ENCODE measurements at regions not wholly inside any gene's neighbourhood (a gene's known extent, or its start where the extent isn't known, plus 50 kb on each side); places are given as distances from the start of the nearest gene placed in this dataset.

GRCh38 chr12:73445658-73446324 lies 1091.8 kb upstream of the ATXN7L3B start:
- peaks cover 5% of the 10 kb centered on the region for H3K4me1 Mint-ChIP-seq
- no peak overlapping the region for H3K27ac Mint-ChIP-seq
- no peak overlapping the region for H3K4me3 Mint-ChIP-seq
- no peak for DNase-seq
- peaks cover 6% of the 10 kb centered on the region for H3K9me3 Mint-ChIP-seq
- H3K27me3 Mint-ChIP-seq = no peaks in the 10 kb centered on the region
- ATAC-seq = no peak
- no peaks in the 10 kb centered on the region for H3K36me3 Mint-ChIP-seq (ENCODE audit: low read depth)

- Mint-ChIP-seq H3K4me3 (no peak overlapping the region), H3K4me1 (no peaks in the 10 kb centered on the region), H3K27ac (no peak overlapping the region), H3K36me3 (ENCODE audit: low read depth) (no peaks in the 10 kb centered on the region), H3K9me3 (peaks cover 4% of the 10 kb centered on the region), H3K27me3 (no peaks in the 10 kb centered on the region)
- DNase-seq (no peak), ATAC-seq (no peak)
Measured at GRCh38 chr12:73452672-73453469, 1084.8 kb upstream of the ATXN7L3B start.

- H3K27me3 Mint-ChIP-seq = no peaks in the 10 kb centered on the region
- ATAC-seq = no peak
- no peaks in the 10 kb centered on the region for H3K9me3 Mint-ChIP-seq
- H3K27ac Mint-ChIP-seq = no peak overlapping the region
- no peak overlapping the region for H3K4me3 Mint-ChIP-seq
- no peak for DNase-seq
- H3K36me3 Mint-ChIP-seq (ENCODE audit: low read depth) = no peaks in the 10 kb centered on the region
- H3K4me1 Mint-ChIP-seq = no peaks in the 10 kb centered on the region
Measured at GRCh38 chr12:73460212-73460611, 1077.4 kb upstream of the ATXN7L3B start.

- Mint-ChIP-seq H3K9me3 (no peaks in the 10 kb centered on the region), H3K27me3 (no peaks in the 10 kb centered on the region), H3K27ac (no peak overlapping the region), H3K4me1 (no peaks in the 10 kb centered on the region), H3K4me3 (no peak overlapping the region), H3K36me3 (ENCODE audit: low read depth) (no peaks in the 10 kb centered on the region)
- no peak for DNase-seq
- no peak for ATAC-seq
Measured at GRCh38 chr12:73465106-73465505, 1072.5 kb upstream of the ATXN7L3B start.

GRCh38 chr12:73486256-73486655 lies 1051.4 kb upstream of the ATXN7L3B start:
- H3K27me3 Mint-ChIP-seq = no peaks in the 10 kb centered on the region
- peaks cover 1% of the 10 kb centered on the region for H3K36me3 Mint-ChIP-seq (ENCODE audit: low read depth)
- no peak overlapping the region for H3K27ac Mint-ChIP-seq
- H3K4me3 Mint-ChIP-seq = no peak overlapping the region
- no peaks in the 10 kb centered on the region for H3K4me1 Mint-ChIP-seq
- no peak for DNase-seq
- ATAC-seq = no peak
- H3K9me3 Mint-ChIP-seq = peaks cover 16% of the 10 kb centered on the region

- DNase-seq (no peak), ATAC-seq (no peak)
- H3K9me3 Mint-ChIP-seq = peaks cover 12% of the 10 kb centered on the region
- H3K4me1 Mint-ChIP-seq = no peaks in the 10 kb centered on the region
- H3K36me3 Mint-ChIP-seq (ENCODE audit: low read depth) = no peaks in the 10 kb centered on the region
- H3K27ac Mint-ChIP-seq = no peak overlapping the region
- H3K4me3 Mint-ChIP-seq = no peak overlapping the region
- no peaks in the 10 kb centered on the region for H3K27me3 Mint-ChIP-seq
Measured at GRCh38 chr12:73506611-73507010, 1031.0 kb upstream of the ATXN7L3B start.

- DNase-seq = no peak
- no peaks in the 10 kb centered on the region for H3K4me1 Mint-ChIP-seq
Measured at GRCh38 chr12:73514672-73515071, 1023.0 kb upstream of the ATXN7L3B start.

GRCh38 chr12:73517859-73518258 lies 1019.8 kb upstream of the ATXN7L3B start:
- H3K4me1 Mint-ChIP-seq = no peaks in the 10 kb centered on the region
- H3K27me3 Mint-ChIP-seq = no peaks in the 10 kb centered on the region
- no peak overlapping the region for H3K27ac Mint-ChIP-seq
- H3K9me3 Mint-ChIP-seq = peaks cover 20% of the 10 kb centered on the region
- no peaks in the 10 kb centered on the region for H3K36me3 Mint-ChIP-seq (ENCODE audit: low read depth)
- DNase-seq (no peak), ATAC-seq (no peak)
- H3K4me3 Mint-ChIP-seq = no peak overlapping the region

More at GRCh38 chr12:73514672-73515071, 1023.0 kb upstream of the ATXN7L3B start:
- H3K27me3 Mint-ChIP-seq = no peaks in the 10 kb centered on the region
- peaks cover 14% of the 10 kb centered on the region for H3K9me3 Mint-ChIP-seq
- ATAC-seq = no peak
- H3K27ac Mint-ChIP-seq = no peak overlapping the region
- H3K4me3 Mint-ChIP-seq = no peak overlapping the region
- H3K36me3 Mint-ChIP-seq (ENCODE audit: low read depth) = no peaks in the 10 kb centered on the region

GRCh38 chr12:73529231-73529630 lies 1008.4 kb upstream of the ATXN7L3B start:
- ATAC-seq (no peak), DNase-seq (no peak)
- Mint-ChIP-seq H3K36me3 (ENCODE audit: low read depth) (no peaks in the 10 kb centered on the region), H3K27ac (no peak overlapping the region), H3K4me1 (no peaks in the 10 kb centered on the region), H3K27me3 (no peaks in the 10 kb centered on the region), H3K9me3 (peaks cover 7% of the 10 kb centered on the region), H3K4me3 (no peak overlapping the region)

- no peak for ATAC-seq
Measured at GRCh38 chr12:73529954-73530353, 1007.7 kb upstream of the ATXN7L3B start.

GRCh38 chr12:73531752-73532151 lies 1005.9 kb upstream of the ATXN7L3B start:
- no peak overlapping the region for H3K4me3 Mint-ChIP-seq
- peaks cover 4% of the 10 kb centered on the region for H3K9me3 Mint-ChIP-seq
- H3K27ac Mint-ChIP-seq = no peak overlapping the region
- no peak for DNase-seq
- no peaks in the 10 kb centered on the region for H3K27me3 Mint-ChIP-seq
- no peaks in the 10 kb centered on the region for H3K4me1 Mint-ChIP-seq
- no peaks in the 10 kb centered on the region for H3K36me3 Mint-ChIP-seq (ENCODE audit: low read depth)
- ATAC-seq = no peak

More at GRCh38 chr12:73529954-73530353, 1007.7 kb upstream of the ATXN7L3B start:
- no peaks in the 10 kb centered on the region for H3K27me3 Mint-ChIP-seq
- no peak overlapping the region for H3K4me3 Mint-ChIP-seq
- H3K36me3 Mint-ChIP-seq (ENCODE audit: low read depth) = no peaks in the 10 kb centered on the region
- DNase-seq = no peak
- H3K27ac Mint-ChIP-seq = no peak overlapping the region
- no peaks in the 10 kb centered on the region for H3K4me1 Mint-ChIP-seq
- H3K9me3 Mint-ChIP-seq = peaks cover 4% of the 10 kb centered on the region

GRCh38 chr12:73547421-73547820 lies 990.2 kb upstream of the ATXN7L3B start:
- Mint-ChIP-seq H3K4me3 (no peak overlapping the region), H3K4me1 (no peaks in the 10 kb centered on the region), H3K27ac (no peak overlapping the region), H3K9me3 (peaks cover 7% of the 10 kb centered on the region), H3K36me3 (ENCODE audit: low read depth) (no peaks in the 10 kb centered on the region), H3K27me3 (no peaks in the 10 kb centered on the region)
- DNase-seq = no peak
- ATAC-seq = no peak

- no peaks in the 10 kb centered on the region for H3K27me3 Mint-ChIP-seq
- H3K36me3 Mint-ChIP-seq (ENCODE audit: low read depth) = no peaks in the 10 kb centered on the region
- H3K4me1 Mint-ChIP-seq = no peaks in the 10 kb centered on the region
- H3K9me3 Mint-ChIP-seq = peaks cover 16% of the 10 kb centered on the region
- no peak for ATAC-seq
- DNase-seq = no peak
- no peak overlapping the region for H3K27ac Mint-ChIP-seq
- H3K4me3 Mint-ChIP-seq = no peak overlapping the region
Measured at GRCh38 chr12:73585136-73585535, 952.5 kb upstream of the ATXN7L3B start.

GRCh38 chr12:73589220-73589619 lies 948.4 kb upstream of the ATXN7L3B start:
- Mint-ChIP-seq H3K4me3 (no peak overlapping the region), H3K27me3 (no peaks in the 10 kb centered on the region), H3K36me3 (ENCODE audit: low read depth) (no peaks in the 10 kb centered on the region), H3K27ac (no peak overlapping the region), H3K4me1 (no peaks in the 10 kb centered on the region), H3K9me3 (peaks cover 12% of the 10 kb centered on the region)
- ATAC-seq = no peak
- no peak for DNase-seq

- H3K27ac Mint-ChIP-seq = no peak overlapping the region
- no peak for ATAC-seq
- no peaks in the 10 kb centered on the region for H3K4me1 Mint-ChIP-seq
- H3K27me3 Mint-ChIP-seq = no peaks in the 10 kb centered on the region
- no peaks in the 10 kb centered on the region for H3K36me3 Mint-ChIP-seq (ENCODE audit: low read depth)
- peaks cover 5% of the 10 kb centered on the region for H3K9me3 Mint-ChIP-seq
- no peak overlapping the region for H3K4me3 Mint-ChIP-seq
- DNase-seq = no peak
Measured at GRCh38 chr12:73598626-73599025, 939.0 kb upstream of the ATXN7L3B start.

Data from activated naive CD8-positive, alpha-beta T cell treated with anti-CD3 and anti-CD28 coated beads, Interleukin-2, amount 50 U/mL, for 24 hours (primary cell).